BJ (cell line): ENCODE measurements at regions not wholly inside any gene's neighbourhood (a gene's known extent, or its start where the extent isn't known, plus 50 kb on each side); places are given as distances from the start of the nearest gene placed in this dataset.
"Not testable (repeated sequence)": the region's sequence is repeated elsewhere in the genome, so short reads cannot be mapped to it uniquely, and the experiment has no call there.

Experiments used
- CTCF ChIA-PET: fragments of 350-600 bp; formaldehyde crosslinking; extraction: SDS; loops from one replicate; lab custom pipeline; 2021; ENCODE audit warnings: antibody characterized with exemption, inconsistent platforms; lab: Yijun Ruan, JAX
- POLR2A ChIA-PET: fragments of 300-600 bp; sonication (Branson Sonifier 250); formaldehyde crosslinking; extraction: SDS; loops from one replicate; lab custom pipeline; 2021; ENCODE audit warnings: antibody characterized with exemption; lab: Charles Lee
- DNase-seq: peaks from one replicate; pipeline ENCODE4 v3.0.0-alpha.2; 2011; ENCODE audit warnings: low read depth
- H3K27me3 ChIP-seq: 2 replicates; pipeline ENCODE4 v1.6.0; 2011; ENCODE audit warnings: low read length; ENCODE audit not compliant: control insufficient read depth, insufficient read depth
- H3K36me3 ChIP-seq: 2 replicates; pipeline ENCODE4 v1.5.1; 2011; ENCODE audit warnings: low read length; ENCODE audit not compliant: control insufficient read depth, insufficient read depth
- H3K4me3 ChIP-seq: 2 replicates; pipeline ENCODE4 v1.5.1; 2011; ENCODE audit warnings: low read depth, mild to moderate bottlenecking, control low read depth, low read length
- TF ChIP-seq, protein P1 (sequence below): IDR thresholded peaks from 2 replicates; pipeline ENCODE4 v1.5.1; 2011; ENCODE audit warnings: low read depth, mild to moderate bottlenecking, control low read depth, inconsistent platforms, low read length, moderate library complexity; ENCODE audit not compliant: insufficient read depth

DNA sequence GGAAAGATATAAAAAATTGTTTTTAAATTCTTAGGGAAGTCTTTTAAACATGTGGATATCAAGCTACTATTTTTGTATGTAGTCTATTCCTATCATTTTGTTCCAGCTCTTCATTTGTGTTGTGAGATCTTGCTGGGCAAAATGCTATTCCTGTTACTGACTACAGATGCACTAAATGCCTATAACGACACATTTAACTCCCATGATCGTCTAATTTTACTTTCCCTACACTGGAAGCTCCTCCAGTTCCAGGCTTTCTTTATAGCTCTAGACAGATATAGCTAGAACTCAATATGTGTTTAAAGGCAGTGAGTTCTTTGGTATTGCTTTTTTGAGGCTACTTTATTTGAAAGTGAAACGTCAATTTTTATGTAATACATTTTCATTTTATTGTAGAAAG lies 971.5 kb upstream of the CITED2 start:
- CTCF ChIA-PET = interaction anchor here (1.2 kb wide), 1 partner anchor 1218 kb away, joined by 3 read pairs; no protein-coding TSS in a partner anchor

DNA sequence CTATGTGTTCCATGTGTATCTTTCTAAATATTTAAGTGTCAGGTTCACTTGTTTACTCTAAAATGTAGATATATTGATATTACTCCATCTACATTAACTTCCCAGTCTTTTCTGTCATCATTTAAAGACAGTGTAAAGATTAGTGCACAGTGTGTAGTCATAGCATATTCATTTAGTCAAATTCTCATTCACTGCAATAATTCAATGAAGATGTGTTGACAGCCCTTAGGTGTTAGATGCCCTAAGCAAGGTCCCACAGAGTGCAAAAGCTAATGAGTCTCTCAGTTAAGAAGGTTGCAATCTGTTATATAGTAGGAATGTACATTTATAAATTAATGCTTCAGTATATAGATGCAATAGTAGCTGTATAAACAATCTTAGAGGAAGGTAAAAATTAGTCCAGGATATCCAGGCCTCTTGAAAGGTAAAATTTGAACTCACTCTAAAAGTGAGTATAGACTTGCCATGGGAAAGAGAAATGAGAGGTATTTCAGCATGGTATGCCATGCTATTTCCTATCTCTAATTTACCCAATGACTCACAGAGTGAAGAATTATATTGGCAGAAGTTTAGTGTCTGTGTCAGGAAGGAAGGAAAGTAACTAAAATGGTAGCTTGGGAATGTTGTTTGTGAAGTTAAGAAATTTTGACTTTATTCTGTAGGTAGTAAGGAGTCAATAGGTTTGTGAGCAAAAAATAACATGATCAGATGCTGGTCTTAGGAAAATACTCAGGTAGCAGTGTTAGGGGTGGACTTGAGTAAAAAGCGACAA lies 969.9 kb upstream of the CITED2 start:
- Histone ChIP-seq H3K4me3 (no peak overlapping the region), H3K36me3 (no peaks in the 10 kb centered on the region), H3K27me3 (no peaks in the 10 kb centered on the region)
- CTCF ChIA-PET = interaction anchor here (1.0 to 1.1 kb wide), 2 partner anchors 12 to 77 kb away, joined by 3 read pairs; no protein-coding TSS in a partner anchor
- TF ChIP-seq, protein P1, sequence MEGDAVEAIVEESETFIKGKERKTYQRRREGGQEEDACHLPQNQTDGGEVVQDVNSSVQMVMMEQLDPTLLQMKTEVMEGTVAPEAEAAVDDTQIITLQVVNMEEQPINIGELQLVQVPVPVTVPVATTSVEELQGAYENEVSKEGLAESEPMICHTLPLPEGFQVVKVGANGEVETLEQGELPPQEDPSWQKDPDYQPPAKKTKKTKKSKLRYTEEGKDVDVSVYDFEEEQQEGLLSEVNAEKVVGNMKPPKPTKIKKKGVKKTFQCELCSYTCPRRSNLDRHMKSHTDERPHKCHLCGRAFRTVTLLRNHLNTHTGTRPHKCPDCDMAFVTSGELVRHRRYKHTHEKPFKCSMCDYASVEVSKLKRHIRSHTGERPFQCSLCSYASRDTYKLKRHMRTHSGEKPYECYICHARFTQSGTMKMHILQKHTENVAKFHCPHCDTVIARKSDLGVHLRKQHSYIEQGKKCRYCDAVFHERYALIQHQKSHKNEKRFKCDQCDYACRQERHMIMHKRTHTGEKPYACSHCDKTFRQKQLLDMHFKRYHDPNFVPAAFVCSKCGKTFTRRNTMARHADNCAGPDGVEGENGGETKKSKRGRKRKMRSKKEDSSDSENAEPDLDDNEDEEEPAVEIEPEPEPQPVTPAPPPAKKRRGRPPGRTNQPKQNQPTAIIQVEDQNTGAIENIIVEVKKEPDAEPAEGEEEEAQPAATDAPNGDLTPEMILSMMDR = no peak
- POLR2A ChIA-PET = interaction anchor here (0.6 to 0.7 kb wide), 3 partner anchors 97 to 502 kb away, joined by 4 read pairs; no protein-coding TSS in a partner anchor
- DNase-seq = peak; percentile 35

More for the DNA sequence above, 971.5 kb upstream of the CITED2 start:
- POLR2A ChIA-PET = interaction anchor here (0.7 to 1.6 kb wide), 6 partner anchors 90 to 267 kb away, joined by 3 to 14 read pairs (median 4); no protein-coding TSS in a partner anchor
- no peak overlapping the region for H3K4me3 ChIP-seq
- no peak for DNase-seq
- H3K36me3 ChIP-seq = no peaks in the 10 kb centered on the region
- TF ChIP-seq, protein P1 = no peak
- H3K27me3 ChIP-seq = no peaks in the 10 kb centered on the region

DNA sequence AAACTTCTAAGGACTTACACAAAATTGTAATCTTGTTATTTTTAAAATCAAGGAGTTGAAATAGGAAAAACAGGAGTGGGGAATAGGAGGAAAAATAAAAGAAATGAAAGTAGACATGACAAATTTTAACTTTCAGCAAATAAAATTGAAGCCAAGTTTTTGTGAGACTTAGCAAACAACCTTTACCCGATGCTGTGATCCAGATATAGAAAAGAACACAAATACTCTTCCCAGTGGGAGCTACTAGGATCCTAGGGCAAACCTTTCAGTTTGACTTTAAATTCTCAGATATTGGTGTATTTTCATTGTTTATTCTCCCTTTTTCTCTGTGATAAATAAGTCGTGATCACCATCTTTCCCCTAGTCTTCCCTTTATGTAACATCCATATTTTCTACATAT lies 968.7 kb upstream of the CITED2 start:
- no peaks in the 10 kb centered on the region for H3K36me3 ChIP-seq
- DNase-seq = no peak
- CTCF ChIA-PET = no interaction called here
- TF ChIP-seq, protein P1 = no peak
- H3K27me3 ChIP-seq = no peaks in the 10 kb centered on the region
- H3K4me3 ChIP-seq = no peak overlapping the region
- POLR2A ChIA-PET = no interaction called here

DNA sequence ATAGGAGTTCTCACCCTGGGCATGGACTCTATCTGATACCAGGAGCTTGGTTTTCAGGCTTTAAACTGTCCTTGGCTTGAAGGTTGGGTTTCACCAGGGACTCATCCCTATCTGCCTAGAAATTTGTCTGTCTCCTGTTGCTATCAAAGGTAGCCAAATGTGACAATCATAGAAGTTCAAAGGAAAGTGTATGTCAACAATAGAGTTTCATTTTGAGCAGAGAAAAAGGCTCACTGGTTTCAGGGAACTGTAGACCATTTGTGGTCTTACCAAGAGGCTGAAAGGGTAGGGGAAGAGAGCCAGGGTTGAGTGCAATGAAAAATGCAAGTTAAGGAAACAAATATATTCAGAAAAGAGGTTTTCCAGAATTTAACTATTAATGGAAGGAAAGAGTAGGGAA lies 966.8 kb upstream of the CITED2 start:
- no peak for DNase-seq
- H3K27me3 ChIP-seq = no peaks in the 10 kb centered on the region
- no peaks in the 10 kb centered on the region for H3K36me3 ChIP-seq
- TF ChIP-seq, protein P1 = no peak
- POLR2A ChIA-PET = no interaction called here
- CTCF ChIA-PET = interaction anchor here (1.2 kb wide), 1 partner anchor 11 kb away, joined by 3 read pairs; no protein-coding TSS in a partner anchor
- H3K4me3 ChIP-seq = no peak overlapping the region

DNA sequence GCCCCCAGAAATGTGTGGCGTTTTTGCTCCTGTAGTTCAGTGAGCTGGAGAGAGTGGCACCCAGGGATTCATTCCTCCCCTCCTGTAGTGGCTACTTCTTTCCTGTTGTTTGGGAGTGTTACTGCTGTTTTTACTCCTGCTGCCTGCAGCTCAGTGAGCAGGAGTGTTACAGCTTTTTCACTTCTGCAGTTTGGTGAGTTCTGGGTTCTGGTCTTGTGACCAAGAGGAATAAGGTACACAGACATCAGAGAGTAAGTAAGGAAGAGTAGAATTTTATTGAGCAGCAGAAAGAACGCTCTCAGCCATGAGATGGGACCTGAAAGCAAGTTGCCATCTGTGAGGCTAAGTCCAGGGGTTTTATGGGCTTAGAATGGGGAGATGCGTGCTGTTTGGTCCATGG lies 966.3 kb upstream of the CITED2 start:
- CTCF ChIA-PET = interaction anchor here (1.2 kb wide), 1 partner anchor 11 kb away, joined by 3 read pairs; no protein-coding TSS in a partner anchor
- Histone ChIP-seq H3K4me3 (no peak overlapping the region), H3K36me3 (no peaks in the 10 kb centered on the region), H3K27me3 (no peaks in the 10 kb centered on the region)
- POLR2A ChIA-PET = no interaction called here
- DNase-seq = no peak
- TF ChIP-seq, protein P1 = no peak

DNA sequence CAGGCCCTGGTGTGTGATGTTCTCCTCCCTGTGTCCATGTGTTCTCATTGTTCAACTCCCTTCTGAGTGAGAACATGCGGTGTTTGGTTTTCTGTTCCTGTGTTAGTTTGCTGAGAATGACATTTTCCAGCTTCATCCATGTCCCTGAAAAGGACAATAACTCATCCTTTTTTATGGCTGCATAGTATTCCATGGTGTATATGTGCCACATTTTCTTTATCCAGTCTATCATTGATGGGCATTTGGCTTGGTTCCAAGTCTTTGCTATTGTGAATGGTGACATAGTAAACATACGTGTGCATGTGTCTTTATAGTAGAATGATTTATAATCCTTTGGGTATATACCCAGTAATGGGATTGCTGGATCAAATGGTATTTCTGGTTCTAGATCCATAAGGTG lies 964.6 kb upstream of the CITED2 start:
- H3K4me3 ChIP-seq = not testable (repeated sequence)
- POLR2A ChIA-PET = interaction anchor here (0.6 kb wide), 1 partner anchor 770 kb away, joined by 3 read pairs; no protein-coding TSS in a partner anchor

More for the DNA sequence above, 964.6 kb upstream of the CITED2 start:
- H3K36me3 ChIP-seq, CTCF ChIA-PET, DNase-seq, H3K27me3 ChIP-seq: not testable (repeated sequence)
